GM21717 (cell line): ENCODE measurements at regions not wholly inside any gene's neighbourhood (a gene's known extent, or its start where the extent isn't known, plus 50 kb on each side); places are given as distances from the start of the nearest gene placed in this dataset.
"Not testable (repeated sequence)": the region's sequence is repeated elsewhere in the genome, so short reads cannot be mapped to it uniquely, and the experiment has no call there.

Experiments
- ATAC-seq: cut with Tn5 transposase; IDR thresholded peaks from one replicate; pipeline ENCODE4 v1.9.1; 2021; ENCODE audit warnings: mild to moderate bottlenecking, moderate library complexity; ENCODE audit not compliant: unreplicated experiment

DNA sequence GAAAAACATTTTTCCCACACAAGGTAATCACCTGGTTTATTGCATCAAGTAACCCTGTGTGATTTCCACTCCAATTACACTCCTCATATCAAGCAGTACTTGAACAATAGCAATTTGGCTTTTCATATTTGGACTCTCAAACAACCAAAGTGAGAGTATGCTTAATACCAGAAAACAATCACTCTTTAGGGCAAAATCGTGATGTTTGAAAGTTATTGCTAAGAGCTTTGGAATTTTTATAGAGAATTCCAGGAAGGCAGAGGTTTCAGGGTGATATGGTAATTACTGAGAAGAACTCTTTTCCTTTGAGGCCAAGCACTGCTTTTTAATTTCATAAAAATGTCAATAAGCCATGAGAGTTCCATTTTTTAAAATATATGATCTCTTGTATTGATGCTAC is 779.5 kb upstream of the LRRTM1 start:
- no peak for ATAC-seq

DNA sequence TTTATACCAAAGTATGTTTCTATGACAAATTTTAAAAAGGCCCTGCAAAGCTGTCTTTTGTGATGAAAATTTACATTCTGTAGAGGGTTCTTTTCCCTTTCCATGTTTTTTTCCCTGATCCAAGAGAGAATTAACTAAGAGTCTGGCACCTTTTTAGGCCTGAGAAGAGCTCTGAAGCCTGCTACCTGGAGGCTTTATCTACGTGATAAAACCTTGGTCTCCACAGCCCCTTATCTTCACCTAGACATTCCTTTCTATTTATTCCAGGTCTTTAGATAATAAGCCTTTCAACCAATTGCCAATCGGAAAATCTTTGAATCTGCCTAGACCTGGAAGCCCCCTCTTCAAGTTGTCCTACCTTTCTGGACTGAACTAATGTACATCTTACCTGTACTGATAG is 774.1 kb upstream of the LRRTM1 start:
- ATAC-seq = no peak

DNA sequence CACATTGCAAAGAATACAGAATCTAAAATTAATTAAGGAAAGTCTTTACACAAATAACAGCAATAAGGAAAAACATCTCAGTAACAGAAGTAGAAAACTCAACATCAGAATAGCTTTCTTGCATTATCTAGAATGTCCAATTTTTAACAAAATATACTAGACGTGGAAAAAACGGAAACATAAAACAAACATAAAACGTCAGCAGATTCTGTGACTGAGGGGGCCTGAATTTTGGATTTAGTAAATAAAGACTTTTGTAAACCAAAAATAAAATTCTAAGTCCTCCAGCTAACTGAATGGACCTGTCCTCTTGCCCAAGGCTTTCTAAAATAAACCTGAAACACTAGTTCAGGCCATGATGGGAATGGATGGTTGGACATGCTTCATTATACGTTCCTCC is 773.5 kb upstream of the LRRTM1 start:
- no peak for ATAC-seq

DNA sequence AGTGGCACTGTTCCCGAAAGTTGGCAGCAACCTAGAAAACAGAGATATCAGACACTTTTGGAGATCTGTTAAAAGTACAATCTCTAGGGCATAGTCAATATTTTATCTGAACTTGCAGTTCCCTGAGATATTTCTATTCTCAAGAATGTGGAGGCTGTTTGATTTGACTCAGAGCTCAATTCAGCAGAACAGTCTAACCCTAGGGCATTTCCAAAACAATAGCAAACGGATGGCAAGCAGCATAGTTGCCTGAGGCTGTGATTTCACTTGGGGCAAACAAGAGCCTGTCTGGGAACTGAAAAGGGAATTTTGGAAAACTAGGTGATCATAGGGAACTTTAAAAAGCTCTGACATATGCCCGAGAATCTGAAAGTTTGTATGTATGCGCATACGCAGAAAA is 772.8 kb upstream of the LRRTM1 start:
- ATAC-seq = no peak

DNA sequence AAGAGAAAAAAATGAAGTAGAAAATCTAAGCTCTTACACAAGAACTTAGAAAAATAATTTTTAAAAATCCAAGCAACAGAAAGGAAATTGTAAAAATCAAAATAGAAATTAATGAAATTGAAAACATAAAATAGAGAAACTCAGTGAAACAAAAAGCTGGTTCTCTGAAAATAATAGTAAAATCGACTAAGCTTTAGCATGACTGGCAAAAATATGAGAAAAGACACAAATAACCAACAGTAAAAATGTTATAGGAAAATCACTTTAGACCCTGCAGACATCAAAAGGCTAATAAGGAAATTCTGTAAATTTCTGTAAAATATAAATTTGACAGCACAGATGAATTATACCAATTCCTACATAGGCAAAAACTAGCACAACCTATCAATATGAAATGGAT is 768.9 kb upstream of the LRRTM1 start:
- ATAC-seq = no peak

DNA sequence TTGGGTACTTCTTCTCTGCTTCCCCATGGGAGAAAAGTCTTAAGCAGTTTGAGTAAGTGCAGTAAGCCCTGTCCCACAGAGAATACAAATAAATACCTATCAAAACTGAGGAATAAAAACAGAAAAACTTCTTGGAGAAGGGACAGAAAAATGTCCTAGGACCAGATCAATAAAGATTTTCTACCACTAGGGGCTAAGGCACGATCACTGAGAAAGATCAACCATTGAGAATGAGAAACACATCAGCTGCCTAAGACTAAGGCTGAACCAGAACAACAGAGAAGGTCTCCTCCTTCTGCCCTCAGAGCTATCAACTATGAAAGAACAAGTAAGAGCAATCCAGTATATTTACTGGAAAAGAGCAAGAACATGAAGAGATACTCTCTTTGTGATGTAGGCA is 763.6 kb upstream of the LRRTM1 start:
- no peak for ATAC-seq

DNA sequence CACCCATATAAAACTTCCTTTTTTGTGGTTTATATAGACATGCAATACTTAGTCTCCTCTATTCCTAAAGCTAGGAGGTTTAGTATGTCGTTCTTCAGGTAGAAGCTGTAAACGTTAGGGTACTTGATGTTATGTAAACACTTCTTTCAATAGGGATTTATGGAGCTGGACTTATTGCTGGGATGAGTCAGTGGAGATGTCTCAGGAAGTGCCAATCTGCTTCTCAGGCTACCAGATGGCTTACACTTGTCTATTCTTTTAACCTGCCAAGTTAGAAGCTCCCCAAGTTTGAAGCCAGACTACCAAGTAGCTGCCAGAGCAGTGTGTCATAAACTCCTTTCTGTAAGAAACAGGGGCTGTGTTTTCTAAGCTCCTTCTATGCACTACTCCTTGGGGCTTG is 756.5 kb upstream of the LRRTM1 start:
- no peak for ATAC-seq

DNA sequence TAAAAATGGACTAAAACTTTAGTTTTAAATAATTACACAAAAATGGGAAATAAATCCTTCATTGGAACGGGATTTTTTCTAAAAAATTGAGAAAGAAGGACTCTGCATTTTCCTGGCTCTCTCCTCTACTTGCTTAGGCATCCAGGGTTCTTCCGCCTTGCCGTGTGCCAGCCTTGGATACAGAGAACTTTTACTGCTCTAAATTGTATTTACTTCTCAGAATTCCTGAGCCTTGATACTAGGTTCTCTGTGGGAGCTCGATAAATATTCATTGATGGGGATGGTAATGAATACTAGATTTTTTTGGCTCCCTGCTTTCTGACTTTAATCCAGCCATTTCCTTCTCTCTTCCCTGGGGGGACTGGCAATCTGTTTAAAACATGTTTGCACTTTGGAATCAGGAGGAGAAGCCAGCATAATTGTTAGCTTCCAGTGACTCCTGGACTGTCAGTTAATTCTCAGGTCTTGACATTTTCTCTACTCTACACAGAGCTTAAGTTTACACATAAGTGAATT is 746.1 kb upstream of the LRRTM1 start:
- ATAC-seq = no peak

DNA sequence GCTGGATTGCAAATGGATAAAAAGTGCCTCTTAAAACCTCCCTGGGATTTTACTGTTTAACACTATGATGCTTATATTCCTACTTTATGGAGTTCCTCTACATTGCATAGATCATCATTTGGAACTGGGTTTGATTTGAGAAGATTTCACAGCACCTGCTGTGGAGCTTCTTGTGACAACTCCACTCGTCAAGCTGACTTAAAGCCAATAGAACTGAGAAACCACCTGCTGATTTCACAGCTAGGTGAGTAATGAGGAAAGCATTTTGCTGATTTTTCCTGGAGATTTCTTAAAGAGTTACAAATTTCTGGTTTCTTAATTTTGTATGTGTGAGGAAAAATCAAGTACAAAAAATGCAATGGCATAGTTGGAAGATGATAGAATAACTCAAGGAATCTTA is 739.1 kb upstream of the LRRTM1 start:
- ATAC-seq = no peak

DNA sequence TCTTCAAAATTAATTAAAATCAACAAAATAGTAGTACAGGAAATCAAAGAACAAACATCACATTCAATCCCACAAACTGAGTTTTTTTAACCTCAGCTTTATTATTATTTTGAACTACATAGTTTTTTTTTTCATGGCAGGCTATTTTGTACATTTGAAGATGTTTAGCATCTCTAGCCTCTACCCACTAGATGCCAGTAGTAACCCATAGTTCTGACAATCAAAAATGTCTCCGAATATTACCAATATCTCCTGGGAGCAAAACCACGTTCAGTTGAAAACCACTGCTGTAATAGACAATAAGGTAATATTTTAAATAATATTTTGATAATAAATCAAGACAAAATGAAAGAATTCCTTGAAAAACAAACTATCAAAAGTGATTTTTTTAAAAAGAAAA is 702.6 kb upstream of the LRRTM1 start:
- no peak for ATAC-seq

DNA sequence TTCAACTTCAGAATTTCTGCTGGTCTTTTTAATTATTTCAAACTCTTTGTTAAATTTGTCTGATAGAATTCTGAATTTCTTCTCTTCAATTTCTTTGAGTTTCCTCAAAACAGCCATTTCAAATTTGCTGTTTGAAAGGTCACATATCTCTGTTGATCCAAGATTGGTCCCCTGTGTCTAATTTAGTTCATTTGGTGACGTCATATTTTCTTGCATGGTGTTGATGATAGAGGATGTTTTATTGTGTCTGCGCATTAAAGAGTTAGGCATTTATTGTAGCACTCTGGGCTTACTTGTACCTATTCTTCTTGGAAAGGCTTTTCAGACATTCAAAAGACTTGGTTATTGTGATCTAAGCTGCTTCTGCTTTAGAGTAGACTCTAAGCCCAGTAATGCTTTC is 698.4 kb upstream of the LRRTM1 start:
- no peak for ATAC-seq

DNA sequence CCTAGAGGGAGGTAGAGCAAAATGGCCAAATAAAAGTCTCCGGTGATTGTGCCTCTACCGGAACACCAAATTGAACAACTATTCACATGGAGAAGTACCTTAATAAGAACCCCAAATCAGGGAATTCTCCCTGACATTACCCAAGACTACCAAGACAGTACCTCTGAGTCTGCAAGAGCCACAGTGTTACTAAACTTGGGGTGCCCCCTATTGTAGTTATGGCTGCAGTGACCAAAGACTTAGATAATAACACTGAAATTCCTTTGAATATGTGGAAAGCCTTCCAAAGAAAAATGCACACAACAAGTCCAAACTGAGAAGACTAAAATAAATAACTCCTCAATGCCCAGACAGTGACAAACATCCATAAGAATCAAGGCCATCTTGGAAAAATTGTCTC is 682.9 kb upstream of the LRRTM1 start:
- no peak for ATAC-seq

DNA sequence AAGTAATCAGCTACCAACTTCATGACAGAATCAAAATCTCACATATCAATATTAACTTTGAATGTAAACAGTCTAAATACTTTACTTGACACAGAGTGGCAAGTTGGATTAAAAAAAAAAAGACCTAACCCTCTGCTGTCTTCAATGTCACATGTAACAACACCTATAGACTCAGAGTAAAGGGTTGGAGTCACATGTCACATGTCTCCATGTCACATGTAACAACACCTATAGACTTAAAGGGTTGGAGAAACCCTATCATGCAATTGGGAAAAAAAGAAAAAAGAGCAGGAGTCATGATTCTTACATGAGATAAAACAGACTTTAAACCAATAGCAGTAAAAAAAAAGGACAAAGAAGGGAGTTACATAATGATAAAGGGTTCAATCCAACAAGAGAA is 665.3 kb upstream of the LRRTM1 start:
- ATAC-seq = no peak

DNA sequence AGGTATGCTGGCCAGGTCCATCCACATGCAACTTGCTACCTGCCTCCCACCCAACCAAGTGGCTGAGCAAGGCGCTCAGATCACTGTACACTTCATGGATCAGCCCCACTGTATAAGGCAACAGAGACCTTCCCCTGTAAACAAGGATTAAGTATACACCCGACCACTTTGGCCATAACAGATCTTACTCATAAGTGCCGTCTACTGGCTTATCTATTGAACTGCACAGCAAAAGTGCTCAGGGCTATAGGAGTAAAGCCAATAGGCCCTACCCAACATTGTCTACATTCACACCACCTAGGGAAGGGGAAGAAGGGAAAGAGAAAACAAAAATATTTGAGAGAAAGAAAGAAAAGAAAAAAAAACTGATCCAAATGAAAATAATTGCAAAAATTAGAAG is 663.9 kb upstream of the LRRTM1 start:
- no peak for ATAC-seq

DNA sequence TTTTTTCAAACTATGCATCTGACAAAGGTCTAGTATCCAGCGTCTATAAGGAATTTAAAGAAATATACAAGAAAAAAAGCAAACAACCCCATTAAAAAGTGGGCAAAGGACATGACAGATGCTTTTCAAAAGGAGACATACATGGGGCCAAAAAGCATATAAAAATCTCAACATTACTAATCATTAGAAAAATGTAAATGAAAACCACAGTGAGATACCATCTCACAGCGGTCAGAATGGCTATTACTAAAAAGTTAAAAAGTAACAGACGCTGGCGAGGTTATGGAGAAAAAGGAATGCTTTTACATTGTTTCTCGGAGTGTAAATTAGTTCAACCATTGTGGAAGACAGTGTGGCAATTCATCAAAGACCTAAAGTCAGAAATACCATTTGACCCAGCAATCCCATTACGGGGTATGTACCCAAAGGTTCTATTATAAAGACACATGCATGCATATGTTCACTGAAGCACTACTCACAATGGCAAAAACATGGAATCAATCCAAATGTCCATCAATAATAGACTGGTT is 643.1 kb upstream of the LRRTM1 start:
- no peak for ATAC-seq

DNA sequence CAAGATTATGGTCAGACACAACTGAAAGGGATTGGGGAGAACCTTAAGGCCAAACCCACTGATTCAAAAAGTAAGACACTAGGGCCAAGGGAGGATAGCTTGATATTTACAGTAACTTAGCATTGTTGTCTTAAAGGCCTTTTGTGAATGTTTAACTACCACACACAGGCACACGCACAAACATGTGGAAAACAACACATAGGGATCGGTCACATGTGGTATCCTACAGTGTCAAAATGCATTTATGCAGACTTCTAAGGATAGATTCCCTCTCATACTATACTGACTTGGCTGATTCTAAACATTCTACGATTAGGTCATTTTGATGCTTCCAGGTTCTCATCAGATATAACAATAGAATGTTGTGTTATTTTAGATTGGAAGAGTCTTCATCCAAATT is 638.9 kb upstream of the LRRTM1 start:
- ATAC-seq = no peak

DNA sequence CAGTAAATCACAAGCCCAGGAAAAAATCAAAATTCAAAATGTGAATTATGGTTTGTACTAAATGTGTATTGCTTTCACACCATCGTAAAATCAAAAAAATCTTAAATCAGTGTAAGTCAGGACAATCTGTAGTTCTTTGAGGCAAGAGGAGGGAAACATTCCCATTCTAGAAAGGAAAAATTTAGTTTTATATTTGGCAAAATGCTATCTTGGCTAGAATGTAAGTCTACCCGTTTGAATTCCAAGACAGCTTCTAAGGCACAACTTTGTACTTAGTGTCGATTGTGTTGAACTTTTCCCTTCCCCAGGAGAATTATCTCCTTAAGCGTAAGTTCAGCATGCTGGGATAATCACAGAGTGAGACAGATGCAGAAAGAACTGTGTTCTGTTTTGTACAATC is 638.2 kb upstream of the LRRTM1 start:
- no peak for ATAC-seq

DNA sequence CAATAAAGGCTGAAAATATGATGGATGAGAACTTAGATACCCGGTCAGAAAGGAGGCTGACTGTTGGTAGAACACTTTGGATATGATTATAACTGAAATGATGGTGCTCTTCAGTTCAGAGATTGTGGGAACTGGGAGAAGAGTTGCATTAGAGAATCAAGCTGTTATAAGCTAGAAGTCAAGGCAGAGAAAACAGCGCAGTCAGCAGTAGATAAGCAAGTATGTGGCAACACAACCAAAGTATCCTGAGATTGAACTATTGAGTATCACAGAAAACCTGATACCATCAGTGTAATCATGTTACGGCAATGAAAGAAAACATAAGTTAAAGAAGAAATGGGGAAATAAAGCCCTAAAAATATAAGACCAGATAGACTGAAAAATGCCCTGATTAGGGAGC is 633.9 kb upstream of the LRRTM1 start:
- ATAC-seq = no peak

DNA sequence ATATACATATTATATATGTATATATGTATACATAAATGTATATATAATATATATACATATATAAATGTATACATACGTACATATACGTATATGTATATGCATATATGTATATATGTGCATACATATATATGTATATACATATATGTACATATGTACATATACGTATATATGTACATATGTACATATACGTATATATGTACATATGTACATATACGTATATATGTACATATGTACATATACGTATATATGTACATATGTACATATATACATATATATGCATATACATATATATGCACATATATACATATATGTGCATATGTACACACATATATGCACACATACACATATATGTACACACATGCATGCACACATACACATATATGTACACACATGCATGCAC is 627.3 kb upstream of the LRRTM1 start:
- not testable (repeated sequence) for ATAC-seq

DNA sequence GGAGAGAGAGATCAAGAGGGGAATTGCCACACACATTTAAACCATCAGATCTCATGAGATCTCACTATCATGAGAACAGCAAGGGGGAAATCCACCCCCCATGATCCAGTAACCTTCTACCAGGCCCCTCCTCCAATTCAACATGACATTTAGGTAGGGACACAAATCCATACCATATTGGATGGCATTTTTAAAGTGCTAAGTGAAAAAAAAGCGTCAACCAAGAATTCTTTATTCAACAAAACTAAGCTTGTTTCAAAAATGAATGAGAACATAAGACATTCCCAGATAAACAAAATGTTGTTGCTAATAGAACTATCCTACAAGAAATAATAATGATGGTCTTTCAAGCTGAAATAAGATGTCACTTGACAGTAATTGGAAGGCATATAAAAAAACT is 626.2 kb upstream of the LRRTM1 start:
- no peak for ATAC-seq

DNA sequence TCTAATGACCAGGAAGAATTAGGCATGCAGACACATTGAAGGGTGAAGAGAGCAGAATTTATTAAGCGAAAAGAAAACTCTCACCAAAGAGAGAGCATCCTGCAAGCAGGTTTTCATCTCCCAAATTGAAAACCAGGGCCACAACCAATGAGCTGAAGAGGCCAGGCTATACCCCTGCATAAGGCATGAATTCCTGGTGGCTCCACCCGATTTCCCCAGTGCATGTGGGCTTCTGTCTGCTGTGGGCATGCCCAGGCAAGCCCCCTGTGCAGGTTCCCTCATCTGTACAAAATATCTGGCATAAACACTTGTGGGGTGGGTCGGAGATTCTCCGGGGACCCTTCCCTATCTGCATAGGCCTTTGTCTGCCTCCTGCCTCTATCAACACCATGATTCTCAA is 621.6 kb upstream of the LRRTM1 start:
- no peak for ATAC-seq

DNA sequence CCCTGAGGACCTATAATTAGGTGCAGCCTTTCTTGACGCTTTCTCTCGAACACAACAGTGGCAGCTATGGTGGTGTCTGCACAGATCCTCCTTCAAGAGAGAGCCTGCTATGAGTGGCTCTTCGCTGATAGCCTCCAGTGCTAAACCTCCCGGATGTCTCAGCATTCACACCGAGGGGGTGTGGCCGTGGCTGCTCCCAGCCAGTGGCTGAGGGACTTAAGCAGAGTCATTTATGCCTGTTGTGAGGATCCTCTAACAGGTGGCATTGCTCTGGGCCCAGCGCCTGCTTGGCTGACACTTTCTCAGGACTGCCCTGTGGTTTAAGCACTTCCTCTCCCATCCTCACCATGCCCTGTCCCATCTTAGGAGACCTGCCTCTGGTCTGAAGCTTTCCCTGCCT is 592.0 kb upstream of the LRRTM1 start:
- no peak for ATAC-seq

DNA sequence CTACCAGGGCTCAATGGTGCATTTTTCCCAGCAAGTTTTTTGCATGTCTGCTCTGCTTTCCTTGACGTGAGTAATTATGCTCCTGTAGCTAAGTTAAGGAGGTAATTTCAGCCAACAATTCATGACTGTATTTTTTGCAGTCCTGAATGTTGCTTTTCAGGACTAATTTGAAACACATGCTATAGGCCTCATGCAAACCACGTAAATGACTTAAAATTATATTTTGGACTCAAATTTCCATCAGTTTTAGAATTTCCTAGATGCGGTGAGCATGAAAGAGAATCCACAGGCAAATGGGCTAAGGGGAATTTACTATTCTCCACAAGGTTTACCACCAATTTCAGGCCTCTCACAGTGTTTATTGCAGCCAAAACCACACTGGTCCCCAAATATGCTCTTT is 589.9 kb upstream of the LRRTM1 start:
- ATAC-seq = no peak

DNA sequence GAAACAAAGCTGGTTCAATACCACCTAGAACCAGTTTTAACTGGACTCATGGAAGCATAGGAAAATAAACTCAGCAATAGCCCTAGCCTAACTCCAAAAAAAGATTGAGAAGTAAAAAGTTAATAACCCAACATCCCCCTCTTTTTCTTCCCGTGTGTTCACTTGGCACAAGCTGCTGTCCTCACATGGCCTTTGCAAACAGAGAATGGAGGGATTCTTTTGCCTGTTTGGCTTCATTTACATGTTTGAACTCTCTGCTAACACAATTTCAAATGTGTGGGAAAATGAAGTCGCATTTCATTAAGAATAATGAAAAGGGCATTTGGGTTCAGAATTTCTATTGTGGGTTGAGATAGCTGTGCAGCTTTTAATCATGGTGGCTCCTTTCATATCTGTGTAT is 589.2 kb upstream of the LRRTM1 start:
- ATAC-seq = no peak
